ENCODE measurements at regions not wholly inside any gene's neighbourhood (a gene's known extent, or its start where the extent isn't known, plus 50 kb on each side); places are given as distances from the start of the nearest gene placed in this dataset.
"Not testable (repeated sequence)": the region's sequence is repeated elsewhere in the genome, so short reads cannot be mapped to it uniquely, and the experiment has no call there.

GRCh38 chr2:87594611-87594992 lies 153.3 kb upstream of the PLGLB2 start:
- not testable (repeated sequence) for TF ChIP-seq CTCF (conservative IDR thresholded peaks at IDR 0.05; ENCODE audit: low read depth, low read length); EZH2 (IDR thresholded peaks at IDR 0.05; ENCODE audit: low read length, unreplicated experiment)

Measured in PC-3 (cell line).